Fibroblast of mammary gland (primary cell): ENCODE measurements at regions not wholly inside any gene's neighbourhood (a gene's known extent, or its start where the extent isn't known, plus 50 kb on each side); places are given as distances from the start of the nearest gene placed in this dataset.

ENCODE experiments used
- DNase-seq: peaks from one replicate; pipeline ENCODE4 v3.0.0-alpha.2; 2010; ENCODE audit warnings: low read depth
- H3K4me3 ChIP-seq: 2 replicates; pipeline ENCODE4 v1.5.1; 2011; ENCODE audit warnings: low read depth, mild to moderate bottlenecking, low read length, moderate library complexity; ENCODE audit not compliant: control insufficient read depth
- CTCF ChIP-seq: conservative IDR thresholded peaks from 2 replicates; pipeline ENCODE4 v1.5.1; 2011; ENCODE audit warnings: low read depth, low read length, inconsistent platforms; ENCODE audit not compliant: control insufficient read depth, insufficient read depth

GRCh38 chr14:83529531-83529930 lies 1995.9 kb upstream of the SEL1L start:
- peak; percentile 4 for DNase-seq
- H3K4me3 ChIP-seq: no peak overlapping the region
- no peak for TF ChIP-seq CTCF

GRCh38 chr14:83533734-83534133 lies 1996.2 kb upstream of the FLRT2 start:
- no peak for TF ChIP-seq CTCF
- DNase-seq: no peak
- H3K4me3 ChIP-seq: no peak overlapping the region

- no peak overlapping the region for H3K4me3 ChIP-seq
- no peak for TF ChIP-seq CTCF
- no peak for DNase-seq
Observed at GRCh38 chr14:83534995-83535394, 1994.9 kb upstream of the FLRT2 start.

- no peak for DNase-seq
- H3K4me3 ChIP-seq: no peak overlapping the region
- no peak for TF ChIP-seq CTCF
Observed at GRCh38 chr14:83535444-83535843, 1994.5 kb upstream of the FLRT2 start.

GRCh38 chr14:83541147-83541546 lies 1988.8 kb upstream of the FLRT2 start:
- no peak for TF ChIP-seq CTCF
- DNase-seq: no peak
- H3K4me3 ChIP-seq: no peak overlapping the region

- no peak for TF ChIP-seq CTCF
- no peak overlapping the region for H3K4me3 ChIP-seq
- DNase-seq: peak; percentile 8
Observed at GRCh38 chr14:83548061-83548839, 1981.7 kb upstream of the FLRT2 start.
